HG03108 (cell line): ENCODE measurements at regions not wholly inside any gene's neighbourhood (a gene's known extent, or its start where the extent isn't known, plus 50 kb on each side); places are given as distances from the start of the nearest gene placed in this dataset.
A peak's percentile ranks its signal among the peaks of the same experiment; 100 is the strongest.
"Not testable (repeated sequence)": the region's sequence is repeated elsewhere in the genome, so short reads cannot be mapped to it uniquely, and the experiment has no call there.

Source experiments
- ATAC-seq: cut with Tn5 transposase; IDR thresholded peaks from one replicate; pipeline ENCODE4 v1.9.1; 2021; ENCODE audit warnings: moderate library complexity; ENCODE audit not compliant: unreplicated experiment

DNA sequence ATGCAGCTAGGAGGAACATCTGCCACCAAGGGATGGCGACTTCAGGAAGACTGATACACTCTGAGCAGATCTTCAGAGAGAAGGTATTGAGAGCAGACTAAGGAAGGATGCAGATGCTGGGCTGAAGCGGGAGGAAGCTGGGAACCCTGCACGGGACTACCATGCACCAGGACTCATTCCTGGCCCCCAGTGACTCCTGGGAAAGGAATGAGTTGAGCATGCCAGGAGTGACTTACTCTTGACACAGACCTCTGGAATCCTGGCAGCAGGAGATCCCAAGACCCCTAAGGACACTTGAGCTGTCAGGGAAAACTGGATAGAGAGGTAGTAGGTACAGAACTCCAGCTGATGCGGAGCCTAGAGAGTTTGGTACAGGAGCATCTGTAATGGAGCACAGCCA is 336.1 kb downstream of the RPS29 start:
- ATAC-seq, result no peak

- ATAC-seq, result no peak
Observed at GRCh38 chr14:49249022-49249421, 337.2 kb downstream of the RPS29 start.

GRCh38 chr14:49243777-49244176 is 342.4 kb downstream of the RPS29 start:
- not testable (repeated sequence) for ATAC-seq

DNA sequence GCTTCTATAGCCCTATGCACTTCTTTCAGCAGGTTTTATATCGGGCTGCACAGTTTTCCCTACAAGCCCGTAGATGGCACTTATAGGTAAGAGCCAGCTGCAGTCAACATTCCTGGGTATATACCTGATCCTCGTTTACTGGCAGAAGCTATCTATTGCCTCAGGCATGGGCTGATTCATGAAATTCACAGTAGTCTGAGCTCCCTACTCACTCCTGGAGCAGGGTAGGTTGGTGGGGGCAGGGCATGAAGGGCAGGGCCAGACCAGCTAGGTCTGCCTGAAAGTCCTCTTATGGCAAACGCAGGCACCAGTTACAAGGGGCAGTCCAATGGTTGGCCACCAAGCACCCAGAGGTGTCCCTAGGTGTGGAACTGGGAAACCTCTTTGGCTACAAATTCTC is 345.8 kb downstream of the RPS29 start:
- ATAC-seq, result no peak

DNA sequence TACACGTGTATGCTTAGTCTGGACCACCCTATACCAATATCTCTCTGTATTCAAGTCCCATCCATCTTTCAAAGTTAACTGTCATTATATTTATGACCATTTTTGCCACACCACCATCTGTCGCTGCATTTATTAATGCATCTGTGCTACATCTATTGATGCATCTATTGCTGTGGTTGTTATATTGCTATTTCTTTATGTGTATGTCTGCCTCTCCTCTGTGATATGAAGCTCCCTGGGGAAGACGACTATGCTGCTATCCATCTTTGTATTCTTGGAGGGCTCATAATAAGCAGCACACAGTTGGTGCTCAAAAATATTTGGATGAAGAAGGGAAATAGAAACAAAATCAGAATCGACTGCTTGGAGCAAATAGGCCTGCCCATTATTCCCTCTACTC is 357.6 kb downstream of the RPS29 start:
- ATAC-seq, result no peak

- ATAC-seq, result no peak
Observed at GRCh38 chr14:49221316-49221715, 364.9 kb downstream of the RPS29 start.

GRCh38 chr14:49220492-49220891 is 365.7 kb downstream of the RPS29 start:
- ATAC-seq, result no peak

DNA sequence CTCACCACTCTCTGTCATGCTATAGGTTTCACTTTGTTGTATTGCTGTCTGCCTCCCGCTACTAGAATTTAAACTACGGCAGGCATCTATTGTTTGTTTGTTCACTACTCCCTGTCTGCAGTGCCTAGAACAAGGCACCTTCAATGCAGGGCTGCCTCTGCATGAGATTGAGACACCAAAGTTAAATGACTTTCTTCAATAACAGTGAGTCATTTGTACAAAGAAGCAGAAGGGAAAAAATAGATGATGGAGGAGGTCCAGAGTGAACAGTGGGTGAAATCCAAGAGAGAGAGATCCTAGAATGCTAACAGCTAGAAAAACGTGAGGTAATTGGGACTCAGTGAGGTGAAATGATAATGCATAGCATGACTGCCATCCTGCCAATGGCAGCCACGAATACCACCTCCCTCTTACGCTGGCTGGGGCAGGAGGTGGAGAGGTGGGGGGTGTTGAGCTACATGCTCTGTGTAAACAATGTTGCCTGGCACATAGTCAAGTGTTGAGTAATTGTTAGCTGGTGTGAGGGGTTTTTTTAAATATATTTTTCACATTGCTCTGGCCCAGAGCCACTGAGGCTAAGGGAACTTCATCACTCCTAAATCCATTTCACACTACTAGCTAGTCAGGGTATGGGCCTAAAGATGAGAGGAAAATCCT is 367.6 kb downstream of the RPS29 start:
- no peak for ATAC-seq

GRCh38 chr14:49212721-49213120 is 373.5 kb downstream of the RPS29 start:
- ATAC-seq, result no peak

- no peak for ATAC-seq
Observed at GRCh38 chr14:49209416-49209815, 376.8 kb downstream of the RPS29 start.

DNA sequence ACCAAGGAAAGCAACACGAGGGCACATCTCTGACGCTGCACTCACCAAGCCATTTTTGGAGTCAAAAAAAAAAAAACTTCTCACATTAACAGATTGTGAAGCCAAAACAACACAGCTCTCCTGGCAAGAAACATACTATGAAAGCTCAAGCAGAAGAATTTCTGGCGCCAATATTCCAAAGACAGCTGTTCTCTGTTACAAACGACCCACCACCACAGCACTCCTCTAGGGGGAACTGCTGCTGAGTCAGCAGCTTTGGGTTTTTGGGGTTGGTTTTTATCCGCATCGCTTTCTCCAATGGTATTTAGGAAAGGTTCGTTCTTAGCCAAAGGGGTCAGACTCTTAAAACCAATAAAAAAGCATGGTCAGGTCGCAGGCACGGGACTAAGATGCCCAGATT is 379.4 kb downstream of the RPS29 start:
- ATAC-seq, result no peak

GRCh38 chr14:49203676-49204075 is 382.5 kb downstream of the RPS29 start:
- no peak for ATAC-seq

DNA sequence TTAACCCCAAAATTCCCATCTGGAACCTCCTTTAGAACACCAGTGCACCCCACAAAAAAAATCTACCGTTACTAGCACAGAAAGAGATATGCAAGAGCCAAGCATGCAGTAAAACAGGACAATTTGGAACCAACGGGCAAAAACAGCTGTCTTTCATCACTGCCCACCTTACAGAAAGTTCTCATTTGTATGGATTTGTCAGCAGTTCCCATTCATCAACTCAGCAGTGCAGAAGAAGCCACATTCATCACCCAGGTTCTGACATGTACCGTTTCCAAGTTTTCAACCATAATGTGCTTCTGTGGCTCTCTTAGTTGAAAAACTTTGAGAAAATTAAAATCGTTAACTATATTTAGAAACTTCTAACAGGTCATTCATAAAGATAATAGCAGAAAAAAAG is 387.0 kb downstream of the RPS29 start:
- no peak for ATAC-seq

DNA sequence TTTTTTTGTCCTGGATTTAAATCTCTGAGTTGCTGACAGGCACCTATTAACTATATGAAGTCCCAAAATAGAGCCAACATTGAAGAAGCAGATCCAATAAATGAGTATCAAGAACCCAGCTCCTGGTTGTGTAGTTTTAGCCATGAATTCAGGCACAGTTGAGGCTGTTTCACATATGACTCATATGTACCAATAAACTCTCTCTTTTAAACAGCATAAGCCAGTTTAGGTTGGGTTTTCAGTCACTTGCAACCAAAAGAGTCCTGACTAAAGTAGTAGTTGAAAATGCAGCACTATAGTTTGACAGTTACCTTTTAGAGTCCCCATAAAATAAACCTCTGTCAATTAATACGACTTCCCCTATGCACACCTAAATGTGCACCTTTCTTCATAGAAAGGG is 389.9 kb downstream of the RPS29 start:
- no peak for ATAC-seq

DNA sequence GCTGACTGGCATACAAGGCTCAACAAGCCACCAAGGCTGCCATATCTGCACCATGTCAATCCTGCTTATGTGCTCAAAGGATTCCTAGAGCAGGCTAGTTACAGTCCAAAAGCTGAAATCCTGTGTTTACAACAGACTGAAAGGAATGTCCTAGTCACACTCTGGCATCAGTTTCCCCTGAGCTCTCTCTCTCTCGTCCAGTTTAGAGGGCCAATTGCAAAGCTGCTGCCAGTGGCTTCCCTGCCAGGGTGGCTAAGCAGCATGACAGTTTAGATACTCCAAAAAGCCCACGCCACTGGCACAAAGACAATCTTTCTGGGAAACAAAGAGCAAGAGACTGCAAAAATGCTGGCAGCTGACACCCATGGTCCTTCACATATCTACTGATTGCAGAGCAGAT is 392.1 kb downstream of the RPS29 start:
- ATAC-seq, result no peak

- ATAC-seq, result peak; percentile 97
Observed at GRCh38 chr14:49193332-49194065, 392.7 kb downstream of the RPS29 start.

GRCh38 chr14:49191380-49191779 is 394.8 kb downstream of the RPS29 start:
- no peak for ATAC-seq

DNA sequence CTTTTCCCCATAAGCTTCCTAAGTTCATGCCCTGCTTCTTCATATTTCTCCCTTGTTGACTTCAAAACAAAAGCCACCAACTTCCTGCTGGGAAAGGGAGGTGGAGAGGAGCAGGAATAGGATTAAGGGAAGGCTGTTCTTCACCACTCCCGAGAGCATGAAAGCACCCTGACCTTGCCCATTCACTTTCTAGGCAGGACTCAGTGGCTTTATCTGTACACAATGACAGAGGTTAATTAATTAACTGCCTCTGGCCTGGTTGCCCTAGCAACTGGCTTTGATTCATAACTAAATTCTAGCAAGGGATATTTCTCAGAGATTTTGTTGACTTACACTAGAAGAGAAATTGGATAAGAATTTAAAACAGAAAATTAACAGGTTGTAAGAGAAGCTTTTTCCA is 396.8 kb downstream of the RPS29 start:
- ATAC-seq, result no peak

DNA sequence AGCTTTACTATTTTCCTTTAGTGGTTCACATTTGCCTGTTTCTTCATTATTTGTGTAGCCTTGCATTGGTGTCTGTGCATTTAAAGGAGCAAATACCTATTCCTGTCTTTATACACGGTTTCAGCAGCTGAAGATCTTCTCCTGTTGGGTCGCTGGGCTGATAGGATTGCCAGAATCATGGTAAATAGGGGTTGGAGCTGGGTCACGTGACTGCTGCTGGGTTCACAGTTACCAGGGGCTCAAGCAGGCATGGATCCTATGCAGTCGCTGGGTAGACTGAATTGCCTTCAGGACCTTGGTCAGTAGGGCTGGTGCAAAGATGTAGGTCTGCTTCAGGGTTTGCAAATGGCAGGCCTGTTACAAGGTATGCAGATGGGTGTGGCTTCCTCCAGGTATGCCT is 398.4 kb downstream of the RPS29 start:
- no peak for ATAC-seq

DNA sequence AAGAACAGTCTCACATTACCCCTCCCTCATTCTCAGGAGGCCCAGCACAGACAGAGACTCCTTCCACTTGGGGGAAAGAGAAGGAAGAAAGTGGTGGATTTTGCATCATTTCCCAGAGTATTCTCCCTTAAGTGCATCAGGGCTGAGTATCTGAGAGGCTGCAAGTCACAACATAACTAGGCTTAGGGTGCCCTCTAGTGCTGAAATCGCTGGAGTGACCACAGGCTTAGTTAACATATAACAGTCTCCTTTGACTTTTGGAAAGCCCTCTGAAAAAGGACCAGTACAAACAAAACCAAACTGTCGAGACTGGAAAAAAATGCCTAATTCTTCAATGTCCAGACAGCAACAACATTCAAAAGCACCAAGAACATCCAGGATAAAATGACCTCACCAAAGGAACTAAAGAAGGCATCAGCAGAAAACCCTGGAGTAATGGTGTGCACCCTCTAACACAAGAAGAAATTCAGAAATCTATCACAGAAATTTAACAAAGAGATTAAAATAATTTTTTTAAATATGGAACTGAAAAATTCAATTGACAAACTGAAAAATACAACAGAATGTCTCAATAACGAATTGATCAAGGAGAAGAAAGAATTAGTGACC is 412.3 kb downstream of the RPS29 start:
- peak; percentile 91 for ATAC-seq

- ATAC-seq, result no peak
Observed at GRCh38 chr14:49164074-49164473, 422.1 kb downstream of the RPS29 start.

DNA sequence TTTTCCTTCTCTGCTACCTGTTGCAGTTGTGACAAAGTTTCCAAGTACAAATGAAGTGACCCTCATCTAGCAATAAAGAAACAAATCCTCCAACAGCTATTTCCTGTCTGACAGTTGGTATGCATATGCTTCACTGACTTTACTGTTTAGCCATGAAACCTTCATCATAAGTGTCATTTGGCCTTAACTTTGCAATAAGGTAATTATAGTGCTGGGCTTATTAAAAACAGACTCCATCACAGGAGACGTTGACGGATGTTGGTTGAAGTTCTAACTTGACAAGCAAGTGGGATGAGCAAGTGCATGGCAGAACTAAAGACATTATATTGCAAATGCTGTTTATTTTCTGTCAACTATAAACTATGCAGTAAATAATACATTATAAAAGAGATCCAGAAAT is 425.2 kb downstream of the RPS29 start:
- ATAC-seq, result no peak
